ENCODE measurements at regions not wholly inside any gene's neighbourhood (a gene's known extent, or its start where the extent isn't known, plus 50 kb on each side); places are given as distances from the start of the nearest gene placed in this dataset.

GRCh38 chr9:87831159-87831558, 51.5 kb upstream of the SPATA31E1 start:
- TF ChIP-seq EZH2phosphoT487 (IDR thresholded peaks at IDR 0.05; ENCODE audit: insufficient read depth, low read depth) (no peak), EZH2 (IDR thresholded peaks at IDR 0.05; ENCODE audit: insufficient read depth, poor library complexity, severe bottlenecking) (no peak)

Measured in GM23248 (cell line).